Vagina (tissue), 2 donors: ENCODE measurements at regions not wholly inside any gene's neighbourhood (a gene's known extent, or its start where the extent isn't known, plus 50 kb on each side); places are given as distances from the start of the nearest gene placed in this dataset.

ENCODE experiments used
- POLR2A ChIP-seq, 2 donors: fragments of 450-650 bp; IDR thresholded peaks; one replicate each; pipeline ENCODE4 v1.6.1; 2017; ENCODE audit warnings: antibody characterized with exemption in 2 of 2, mild to moderate bottlenecking in 2 of 2, moderate library complexity in 2 of 2
- POLR2AphosphoS5 ChIP-seq, 2 donors: sonication (generic); formaldehyde crosslinking; IDR thresholded peaks; one replicate each; pipeline ENCODE4 v1.9.0; 2017; ENCODE audit warnings: antibody characterized with exemption in 2 of 2, mild to moderate bottlenecking in 2 of 2, low read depth in 1 of 2; ENCODE audit not compliant: insufficient read depth in 1 of 2
- TF ChIP-seq, protein P1 (sequence below), 3 experiments: fragments of 450-650 bp in 2 of 3; fragments of 200-600 bp in 1 of 3; sonication (generic) in 1 of 3; IDR thresholded peaks; one replicate each; pipeline ENCODE4 v1.5.1; 2017 to 2019; ENCODE audit warnings: antibody characterized with exemption in 3 of 3, mild to moderate bottlenecking in 2 of 3, moderate library complexity in 2 of 3

DNA sequence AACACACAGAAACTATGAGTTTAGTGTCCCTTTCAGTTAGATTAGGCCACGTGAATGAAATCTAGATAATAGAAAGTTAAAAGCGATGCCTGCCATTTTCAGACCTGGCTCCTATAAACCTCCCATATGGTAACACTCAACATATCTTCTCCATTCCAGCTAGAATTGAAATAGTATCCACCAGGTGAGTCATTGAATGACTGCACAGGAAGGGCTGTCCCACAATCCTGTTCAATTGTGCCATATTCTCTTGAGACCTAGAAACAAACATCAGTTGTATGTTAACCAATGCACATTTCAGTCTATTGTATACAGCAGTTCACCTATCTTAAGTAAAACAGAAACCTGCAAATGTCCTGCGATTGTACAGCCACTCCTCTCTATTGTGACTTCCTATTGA lies 659.3 kb upstream of the SLIT2 start:
- TF ChIP-seq POLR2A (IDR thresholded peaks at IDR 0.05) (no peak), POLR2AphosphoS5 (IDR thresholded peaks at IDR 0.05; ENCODE audit: insufficient read depth in 1 of 2, low read depth in 1 of 2) (no peak)
- TF ChIP-seq, protein P1, sequence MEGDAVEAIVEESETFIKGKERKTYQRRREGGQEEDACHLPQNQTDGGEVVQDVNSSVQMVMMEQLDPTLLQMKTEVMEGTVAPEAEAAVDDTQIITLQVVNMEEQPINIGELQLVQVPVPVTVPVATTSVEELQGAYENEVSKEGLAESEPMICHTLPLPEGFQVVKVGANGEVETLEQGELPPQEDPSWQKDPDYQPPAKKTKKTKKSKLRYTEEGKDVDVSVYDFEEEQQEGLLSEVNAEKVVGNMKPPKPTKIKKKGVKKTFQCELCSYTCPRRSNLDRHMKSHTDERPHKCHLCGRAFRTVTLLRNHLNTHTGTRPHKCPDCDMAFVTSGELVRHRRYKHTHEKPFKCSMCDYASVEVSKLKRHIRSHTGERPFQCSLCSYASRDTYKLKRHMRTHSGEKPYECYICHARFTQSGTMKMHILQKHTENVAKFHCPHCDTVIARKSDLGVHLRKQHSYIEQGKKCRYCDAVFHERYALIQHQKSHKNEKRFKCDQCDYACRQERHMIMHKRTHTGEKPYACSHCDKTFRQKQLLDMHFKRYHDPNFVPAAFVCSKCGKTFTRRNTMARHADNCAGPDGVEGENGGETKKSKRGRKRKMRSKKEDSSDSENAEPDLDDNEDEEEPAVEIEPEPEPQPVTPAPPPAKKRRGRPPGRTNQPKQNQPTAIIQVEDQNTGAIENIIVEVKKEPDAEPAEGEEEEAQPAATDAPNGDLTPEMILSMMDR (IDR thresholded peaks at IDR 0.05): no peak
